WTC11 (cell line): ENCODE measurements at regions not wholly inside any gene's neighbourhood (a gene's known extent, or its start where the extent isn't known, plus 50 kb on each side); places are given as distances from the start of the nearest gene placed in this dataset.

ENCODE experiments used
- CREB1 ChIP-seq: sonication (generic); formaldehyde crosslinking; IDR thresholded peaks from 2 replicates; pipeline ENCODE4 v1.8.0; 2023; ENCODE audit warnings: mild to moderate bottlenecking, missing genetic modification reagents
- JUN ChIP-seq: sonication (generic); formaldehyde crosslinking; IDR thresholded peaks from 2 replicates; pipeline ENCODE4 v1.8.0; 2023; ENCODE audit warnings: mild to moderate bottlenecking, missing genetic modification reagents
- MYBL2 ChIP-seq: sonication (generic); formaldehyde crosslinking; IDR thresholded peaks from 2 replicates; pipeline ENCODE4 v1.8.1; 2023; ENCODE audit warnings: mild to moderate bottlenecking, moderate library complexity, missing genetic modification reagents
- NFE2L1 ChIP-seq: sonication (generic); formaldehyde crosslinking; IDR thresholded peaks from 2 replicates; pipeline ENCODE4 v1.8.1; 2023; ENCODE audit warnings: missing genetic modification reagents
- NR2C2 ChIP-seq: sonication (generic); formaldehyde crosslinking; IDR thresholded peaks from 2 replicates; pipeline ENCODE4 v1.8.0; 2022; ENCODE audit warnings: mild to moderate bottlenecking, missing genetic modification reagents
- TCF7 ChIP-seq: sonication (generic); formaldehyde crosslinking; IDR thresholded peaks from 2 replicates; pipeline ENCODE4 v1.8.0; 2022; ENCODE audit warnings: mild to moderate bottlenecking, low read depth, missing genetic modification reagents, moderate library complexity
- ZNF232 ChIP-seq: sonication (generic); formaldehyde crosslinking; IDR thresholded peaks from 2 replicates; pipeline ENCODE4 v1.8.0; 2022; ENCODE audit warnings: mild to moderate bottlenecking, missing genetic modification reagents
- ZNF423 ChIP-seq: fragments of 250-450 bp; sonication (Bioruptor Pico); IDR thresholded peaks from 2 replicates; pipeline ENCODE4 v2.1.2; 2022; ENCODE audit warnings: mild to moderate bottlenecking, moderate library complexity
- TF ChIP-seq, protein P1 (sequence below): fragments of 200-600 bp; IDR thresholded peaks from 2 replicates; pipeline ENCODE4 v1.8.0; 2022; ENCODE audit warnings: antibody characterized with exemption
- TF ChIP-seq, protein P2 (sequence below): sonication (generic); formaldehyde crosslinking; IDR thresholded peaks from 2 replicates; pipeline ENCODE4 v1.8.1; 2023; ENCODE audit warnings: mild to moderate bottlenecking, missing genetic modification reagents
- TF ChIP-seq, protein P3 (sequence below): sonication (generic); formaldehyde crosslinking; IDR thresholded peaks from 2 replicates; pipeline ENCODE4 v1.8.0; 2022; ENCODE audit warnings: mild to moderate bottlenecking, missing genetic modification reagents
- TF ChIP-seq, protein P4 (sequence below): sonication (generic); formaldehyde crosslinking; conservative IDR thresholded peaks from 2 replicates; pipeline ENCODE4 v1.8.1; 2022; ENCODE audit warnings: mild to moderate bottlenecking, missing genetic modification reagents
- TF ChIP-seq, protein P5 (sequence below): sonication (generic); formaldehyde crosslinking; IDR thresholded peaks from 2 replicates; pipeline ENCODE4 v1.8.1; 2022; ENCODE audit warnings: low read depth, missing genetic modification reagents, borderline replicate concordance

DNA sequence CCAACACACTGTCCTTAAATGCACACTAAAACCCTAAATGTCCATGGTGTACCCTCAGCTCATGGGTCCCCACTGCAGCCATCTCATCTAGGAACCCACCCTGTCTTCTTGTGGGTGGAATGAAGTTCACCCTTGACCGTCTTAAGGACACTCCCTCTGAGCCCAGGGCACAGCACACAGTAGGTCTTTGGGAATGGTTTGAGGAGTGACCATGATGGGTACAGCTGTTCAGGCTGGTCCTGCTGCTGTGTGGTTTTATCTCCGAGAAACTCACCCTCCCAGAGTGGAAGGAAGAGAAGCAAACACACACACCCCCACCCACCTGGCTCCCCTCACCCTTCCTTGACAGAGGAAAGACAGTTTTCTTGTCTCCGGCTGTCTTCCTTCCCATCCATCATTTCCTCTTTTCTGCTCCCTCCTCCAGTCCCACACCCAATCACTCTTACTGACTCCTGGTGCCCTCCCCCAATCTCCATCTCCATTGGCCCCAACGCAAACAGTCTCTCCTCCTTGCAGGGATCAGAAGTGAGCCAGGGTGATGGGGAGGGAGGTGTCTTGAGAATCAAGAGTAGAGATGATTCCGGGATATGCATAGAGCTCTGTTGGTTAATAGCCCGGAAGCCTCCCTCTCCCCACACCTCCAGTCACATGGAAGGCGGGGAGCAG, 105.9 kb upstream of the LHX5 start:
- TF ChIP-seq, protein P1, sequence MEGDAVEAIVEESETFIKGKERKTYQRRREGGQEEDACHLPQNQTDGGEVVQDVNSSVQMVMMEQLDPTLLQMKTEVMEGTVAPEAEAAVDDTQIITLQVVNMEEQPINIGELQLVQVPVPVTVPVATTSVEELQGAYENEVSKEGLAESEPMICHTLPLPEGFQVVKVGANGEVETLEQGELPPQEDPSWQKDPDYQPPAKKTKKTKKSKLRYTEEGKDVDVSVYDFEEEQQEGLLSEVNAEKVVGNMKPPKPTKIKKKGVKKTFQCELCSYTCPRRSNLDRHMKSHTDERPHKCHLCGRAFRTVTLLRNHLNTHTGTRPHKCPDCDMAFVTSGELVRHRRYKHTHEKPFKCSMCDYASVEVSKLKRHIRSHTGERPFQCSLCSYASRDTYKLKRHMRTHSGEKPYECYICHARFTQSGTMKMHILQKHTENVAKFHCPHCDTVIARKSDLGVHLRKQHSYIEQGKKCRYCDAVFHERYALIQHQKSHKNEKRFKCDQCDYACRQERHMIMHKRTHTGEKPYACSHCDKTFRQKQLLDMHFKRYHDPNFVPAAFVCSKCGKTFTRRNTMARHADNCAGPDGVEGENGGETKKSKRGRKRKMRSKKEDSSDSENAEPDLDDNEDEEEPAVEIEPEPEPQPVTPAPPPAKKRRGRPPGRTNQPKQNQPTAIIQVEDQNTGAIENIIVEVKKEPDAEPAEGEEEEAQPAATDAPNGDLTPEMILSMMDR, result no peak
- TF ChIP-seq ZNF423 (CRISPR knock-in tag) (no peak), JUN (CRISPR knock-in tag) (no peak), TCF7 (no peak), ZNF232 (no peak), NR2C2 (CRISPR knock-in tag) (no peak), NFE2L1 (CRISPR knock-in tag) (no peak), MYBL2 (CRISPR knock-in tag) (no peak), CREB1 (CRISPR knock-in tag) (no peak)
- TF ChIP-seq, protein P2, sequence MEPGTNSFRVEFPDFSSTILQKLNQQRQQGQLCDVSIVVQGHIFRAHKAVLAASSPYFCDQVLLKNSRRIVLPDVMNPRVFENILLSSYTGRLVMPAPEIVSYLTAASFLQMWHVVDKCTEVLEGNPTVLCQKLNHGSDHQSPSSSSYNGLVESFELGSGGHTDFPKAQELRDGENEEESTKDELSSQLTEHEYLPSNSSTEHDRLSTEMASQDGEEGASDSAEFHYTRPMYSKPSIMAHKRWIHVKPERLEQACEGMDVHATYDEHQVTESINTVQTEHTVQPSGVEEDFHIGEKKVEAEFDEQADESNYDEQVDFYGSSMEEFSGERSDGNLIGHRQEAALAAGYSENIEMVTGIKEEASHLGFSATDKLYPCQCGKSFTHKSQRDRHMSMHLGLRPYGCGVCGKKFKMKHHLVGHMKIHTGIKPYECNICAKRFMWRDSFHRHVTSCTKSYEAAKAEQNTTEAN (CRISPR knock-in tag), result no peak
- TF ChIP-seq, protein P3, sequence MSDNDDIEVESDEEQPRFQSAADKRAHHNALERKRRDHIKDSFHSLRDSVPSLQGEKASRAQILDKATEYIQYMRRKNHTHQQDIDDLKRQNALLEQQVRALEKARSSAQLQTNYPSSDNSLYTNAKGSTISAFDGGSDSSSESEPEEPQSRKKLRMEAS (CRISPR knock-in tag), result no peak
- TF ChIP-seq, protein P4, sequence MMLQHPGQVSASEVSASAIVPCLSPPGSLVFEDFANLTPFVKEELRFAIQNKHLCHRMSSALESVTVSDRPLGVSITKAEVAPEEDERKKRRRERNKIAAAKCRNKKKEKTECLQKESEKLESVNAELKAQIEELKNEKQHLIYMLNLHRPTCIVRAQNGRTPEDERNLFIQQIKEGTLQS (CRISPR knock-in tag), result no peak
- TF ChIP-seq, protein P5, sequence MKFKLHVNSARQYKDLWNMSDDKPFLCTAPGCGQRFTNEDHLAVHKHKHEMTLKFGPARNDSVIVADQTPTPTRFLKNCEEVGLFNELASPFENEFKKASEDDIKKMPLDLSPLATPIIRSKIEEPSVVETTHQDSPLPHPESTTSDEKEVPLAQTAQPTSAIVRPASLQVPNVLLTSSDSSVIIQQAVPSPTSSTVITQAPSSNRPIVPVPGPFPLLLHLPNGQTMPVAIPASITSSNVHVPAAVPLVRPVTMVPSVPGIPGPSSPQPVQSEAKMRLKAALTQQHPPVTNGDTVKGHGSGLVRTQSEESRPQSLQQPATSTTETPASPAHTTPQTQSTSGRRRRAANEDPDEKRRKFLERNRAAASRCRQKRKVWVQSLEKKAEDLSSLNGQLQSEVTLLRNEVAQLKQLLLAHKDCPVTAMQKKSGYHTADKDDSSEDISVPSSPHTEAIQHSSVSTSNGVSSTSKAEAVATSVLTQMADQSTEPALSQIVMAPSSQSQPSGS (CRISPR knock-in tag), result no peak
